GM12892 (cell line): ENCODE measurements at regions not wholly inside any gene's neighbourhood (a gene's known extent, or its start where the extent isn't known, plus 50 kb on each side); places are given as distances from the start of the nearest gene placed in this dataset.

Source experiments
- POLR2A ChIP-seq: IDR thresholded peaks from 2 replicates; pipeline ENCODE4 v1.6.1; 2011; ENCODE audit warnings: low read depth, low read length, control low read depth
- TAF1 ChIP-seq: IDR thresholded peaks from 2 replicates; pipeline ENCODE4 v1.6.1; 2011; ENCODE audit warnings: low read depth, mild to moderate bottlenecking, control low read depth, low read length, borderline replicate concordance

- TF ChIP-seq TAF1 (no peak), POLR2A (no peak)
Observed at GRCh38 chr3:5579139-5579602, 391.7 kb downstream of the EDEM1 start.
